Globus pallidus (tissue), 1 donor: ENCODE measurements at regions not wholly inside any gene's neighbourhood (a gene's known extent, or its start where the extent isn't known, plus 50 kb on each side); places are given as distances from the start of the nearest gene placed in this dataset.

Source experiments
- DNase-seq: peaks from one replicate; pipeline ENCODE4 v3.0.0-alpha.2; 2015; ENCODE audit warnings: low spot score

- DNase-seq, result no peak
These were observed 228.8 kb downstream of the CDH11 start for GRCh38 chr16:64892835-64893785.

GRCh38 chr16:64889446-64889845 lies 232.4 kb downstream of the CDH11 start:
- no peak for DNase-seq

- no peak for DNase-seq
These were observed 234.2 kb downstream of the CDH11 start for GRCh38 chr16:64887651-64888050.

GRCh38 chr16:64882078-64882784 lies 239.6 kb downstream of the CDH11 start:
- DNase-seq, result no peak

- DNase-seq, result no peak
These were observed 240.9 kb downstream of the CDH11 start for GRCh38 chr16:64880994-64881393.

GRCh38 chr16:64880006-64880405 lies 241.9 kb downstream of the CDH11 start:
- no peak for DNase-seq

GRCh38 chr16:64878940-64879339 lies 242.9 kb downstream of the CDH11 start:
- no peak for DNase-seq

- no peak for DNase-seq
These were observed 249.8 kb downstream of the CDH11 start for GRCh38 chr16:64872101-64872500.

- no peak for DNase-seq
These were observed 251.0 kb downstream of the CDH11 start for GRCh38 chr16:64870859-64871258.

- no peak for DNase-seq
These were observed 252.1 kb downstream of the CDH11 start for GRCh38 chr16:64869781-64870180.

GRCh38 chr16:64866021-64866420 lies 255.8 kb downstream of the CDH11 start:
- DNase-seq, result no peak

- no peak for DNase-seq
These were observed 256.7 kb downstream of the CDH11 start for GRCh38 chr16:64865069-64865696.

GRCh38 chr16:64864232-64864809 lies 257.5 kb downstream of the CDH11 start:
- DNase-seq, result peak; percentile 1

GRCh38 chr16:64858076-64858475 lies 263.8 kb downstream of the CDH11 start:
- no peak for DNase-seq

GRCh38 chr16:64857411-64857810 lies 264.5 kb downstream of the CDH11 start:
- DNase-seq, result no peak

GRCh38 chr16:64853551-64853950 lies 268.3 kb downstream of the CDH11 start:
- no peak for DNase-seq

GRCh38 chr16:64846966-64847365 lies 274.9 kb downstream of the CDH11 start:
- DNase-seq, result no peak

- no peak for DNase-seq
These were observed 276.8 kb downstream of the CDH11 start for GRCh38 chr16:64845071-64845470.

- no peak for DNase-seq
These were observed 280.4 kb downstream of the CDH11 start for GRCh38 chr16:64841482-64841881.

- DNase-seq, result no peak
These were observed 280.8 kb downstream of the CDH11 start for GRCh38 chr16:64841071-64841470.

- DNase-seq, result no peak
These were observed 291.2 kb downstream of the CDH11 start for GRCh38 chr16:64830653-64831052.

GRCh38 chr16:64829678-64830077 lies 292.2 kb downstream of the CDH11 start:
- DNase-seq, result no peak
